Activated CD8-positive, alpha-beta T cell treated with anti-CD3 and anti-CD28 coated beads, Interleukin-2, amount 10 ng/mL, durations not matched to agents 7 days and 5 days (primary cell): ENCODE measurements at regions not wholly inside any gene's neighbourhood (a gene's known extent, or its start where the extent isn't known, plus 50 kb on each side); places are given as distances from the start of the nearest gene placed in this dataset.

Experiments used
- ATAC-seq: fragments of 150-1000 bp; cut with Tn5 transposase; one replicate; pipeline ENCODE4 v1.10.0; 2021; ENCODE audit warnings: moderate library complexity
- CTCF ChIA-PET: fragments of 350-600 bp; sonication (Branson Sonifier 250); formaldehyde crosslinking; loops from one replicate; lab custom pipeline; 2021; ENCODE audit warnings: antibody characterized with exemption; lab: Charles Lee
- POLR2A ChIA-PET: fragments of 350-600 bp; sonication (Branson Sonifier 250); formaldehyde crosslinking; loops from one replicate; lab custom pipeline; 2021; ENCODE audit warnings: antibody characterized with exemption; lab: Charles Lee
- DNase-seq: peaks from one replicate; pipeline ENCODE4 v3.0.0-alpha.2; 2020
- H3K27ac Mint-ChIP-seq: one replicate; pipeline ENCODE4 v1.8.0; 2021; ENCODE audit warnings: mild to moderate bottlenecking, mixed read lengths
- H3K27me3 Mint-ChIP-seq: one replicate; pipeline ENCODE4 v1.8.0; 2021; ENCODE audit warnings: low read depth, mixed read lengths
- H3K36me3 Mint-ChIP-seq: one replicate; pipeline ENCODE4 v1.8.0; 2021; ENCODE audit warnings: low read depth, mixed read lengths
- H3K4me1 Mint-ChIP-seq: one replicate; pipeline ENCODE4 v1.8.0; 2021; ENCODE audit warnings: low read depth, mixed read lengths
- H3K4me3 Mint-ChIP-seq: one replicate; pipeline ENCODE4 v1.8.0; 2021; ENCODE audit warnings: mild to moderate bottlenecking, mixed read lengths
- H3K9me3 Mint-ChIP-seq: one replicate; pipeline ENCODE4 v1.8.0; 2022; ENCODE audit warnings: mixed read lengths; ENCODE audit not compliant: insufficient read depth

- no peak overlapping the region for H3K27ac Mint-ChIP-seq
- H3K36me3 Mint-ChIP-seq: no peaks in the 10 kb centered on the region
- no peaks in the 10 kb centered on the region for H3K4me1 Mint-ChIP-seq
- no peaks in the 10 kb centered on the region for H3K27me3 Mint-ChIP-seq
- CTCF ChIA-PET: no interaction called here
- H3K4me3 Mint-ChIP-seq: no peak overlapping the region
- POLR2A ChIA-PET: no interaction called here
- ATAC-seq: no peak
- no peak for DNase-seq
- H3K9me3 Mint-ChIP-seq: peaks cover 14% of the 10 kb centered on the region
These were observed 506.0 kb downstream of the NXPH1 start for GRCh38 chr7:8939446-8939845.

GRCh38 chr7:8963722-8964121 is 530.3 kb downstream of the NXPH1 start:
- ATAC-seq: no peak
- no peaks in the 10 kb centered on the region for H3K36me3 Mint-ChIP-seq
- POLR2A ChIA-PET: no interaction called here
- no peak for DNase-seq
- peaks cover 17% of the 10 kb centered on the region for H3K9me3 Mint-ChIP-seq
- no peak overlapping the region for H3K4me3 Mint-ChIP-seq
- H3K4me1 Mint-ChIP-seq: no peaks in the 10 kb centered on the region
- no peak overlapping the region for H3K27ac Mint-ChIP-seq
- CTCF ChIA-PET: no interaction called here
- H3K27me3 Mint-ChIP-seq: no peaks in the 10 kb centered on the region

GRCh38 chr7:8965177-8965576 is 531.8 kb downstream of the NXPH1 start:
- H3K9me3 Mint-ChIP-seq: peaks cover 15% of the 10 kb centered on the region
- H3K4me3 Mint-ChIP-seq: no peak overlapping the region
- POLR2A ChIA-PET: no interaction called here
- H3K4me1 Mint-ChIP-seq: no peaks in the 10 kb centered on the region
- H3K36me3 Mint-ChIP-seq: no peaks in the 10 kb centered on the region
- ATAC-seq: no peak
- CTCF ChIA-PET: no interaction called here
- H3K27ac Mint-ChIP-seq: no peak overlapping the region
- H3K27me3 Mint-ChIP-seq: no peaks in the 10 kb centered on the region
- no peak for DNase-seq

GRCh38 chr7:8973601-8974000 is 540.2 kb downstream of the NXPH1 start:
- Mint-ChIP-seq H3K4me3 (no peak overlapping the region), H3K27me3 (no peaks in the 10 kb centered on the region), H3K4me1 (no peaks in the 10 kb centered on the region), H3K9me3 (peaks cover 9% of the 10 kb centered on the region), H3K36me3 (no peaks in the 10 kb centered on the region), H3K27ac (no peak overlapping the region)
- POLR2A ChIA-PET: no interaction called here
- ATAC-seq (no peak), DNase-seq (no peak)
- CTCF ChIA-PET: no interaction called here

- ATAC-seq: no peak
- no peak overlapping the region for H3K27ac Mint-ChIP-seq
- H3K4me1 Mint-ChIP-seq: no peaks in the 10 kb centered on the region
- no peak for DNase-seq
- H3K9me3 Mint-ChIP-seq: peaks cover 9% of the 10 kb centered on the region
- no peak overlapping the region for H3K4me3 Mint-ChIP-seq
- H3K27me3 Mint-ChIP-seq: no peaks in the 10 kb centered on the region
- POLR2A ChIA-PET: no interaction called here
- CTCF ChIA-PET: no interaction called here
- H3K36me3 Mint-ChIP-seq: no peaks in the 10 kb centered on the region
These were observed 542.3 kb downstream of the NXPH1 start for GRCh38 chr7:8975681-8976080.

GRCh38 chr7:8982338-8982992 is 549.1 kb downstream of the NXPH1 start:
- CTCF ChIA-PET: no interaction called here
- H3K27ac Mint-ChIP-seq: no peak overlapping the region
- H3K9me3 Mint-ChIP-seq: peaks cover 4% of the 10 kb centered on the region
- POLR2A ChIA-PET: no interaction called here
- ATAC-seq (no peak), DNase-seq (no peak)
- no peaks in the 10 kb centered on the region for H3K4me1 Mint-ChIP-seq
- H3K4me3 Mint-ChIP-seq: no peak overlapping the region
- no peaks in the 10 kb centered on the region for H3K36me3 Mint-ChIP-seq
- H3K27me3 Mint-ChIP-seq: no peaks in the 10 kb centered on the region

GRCh38 chr7:8985255-8985654 is 551.8 kb downstream of the NXPH1 start:
- H3K9me3 Mint-ChIP-seq: peaks cover 7% of the 10 kb centered on the region

GRCh38 chr7:8988267-8988666 is 554.9 kb downstream of the NXPH1 start:
- CTCF ChIA-PET: no interaction called here
- Mint-ChIP-seq H3K9me3 (peaks cover 5% of the 10 kb centered on the region), H3K27me3 (no peaks in the 10 kb centered on the region)

More at GRCh38 chr7:8985255-8985654, 551.8 kb downstream of the NXPH1 start:
- no peak for DNase-seq
- Mint-ChIP-seq H3K36me3 (no peaks in the 10 kb centered on the region), H3K4me1 (no peaks in the 10 kb centered on the region), H3K27ac (no peak overlapping the region), H3K27me3 (no peaks in the 10 kb centered on the region), H3K4me3 (no peak overlapping the region)
- POLR2A ChIA-PET: no interaction called here
- CTCF ChIA-PET: no interaction called here
- no peak for ATAC-seq

GRCh38 chr7:8991159-8991558 is 557.8 kb downstream of the NXPH1 start:
- ChIA-PET CTCF (no interaction called here), POLR2A (no interaction called here)
- Mint-ChIP-seq H3K27ac (no peak overlapping the region), H3K36me3 (no peaks in the 10 kb centered on the region), H3K27me3 (no peaks in the 10 kb centered on the region), H3K4me1 (no peaks in the 10 kb centered on the region), H3K9me3 (peaks cover 3% of the 10 kb centered on the region), H3K4me3 (no peak overlapping the region)
- ATAC-seq (no peak), DNase-seq (no peak)

More at GRCh38 chr7:8988267-8988666, 554.9 kb downstream of the NXPH1 start:
- Mint-ChIP-seq H3K36me3 (no peaks in the 10 kb centered on the region), H3K4me1 (no peaks in the 10 kb centered on the region), H3K27ac (no peak overlapping the region), H3K4me3 (no peak overlapping the region)
- DNase-seq (no peak), ATAC-seq (no peak)
- POLR2A ChIA-PET: no interaction called here

GRCh38 chr7:8998762-8999161 is 565.4 kb downstream of the NXPH1 start:
- Mint-ChIP-seq H3K4me3 (no peak overlapping the region), H3K27ac (no peak overlapping the region), H3K27me3 (no peaks in the 10 kb centered on the region), H3K36me3 (no peaks in the 10 kb centered on the region), H3K9me3 (peaks cover 9% of the 10 kb centered on the region), H3K4me1 (no peaks in the 10 kb centered on the region)
- DNase-seq (no peak), ATAC-seq (no peak)
- CTCF ChIA-PET: no interaction called here
- POLR2A ChIA-PET: no interaction called here

GRCh38 chr7:9013940-9014339 is 580.5 kb downstream of the NXPH1 start:
- Mint-ChIP-seq H3K27ac (no peak overlapping the region), H3K36me3 (no peaks in the 10 kb centered on the region), H3K4me3 (no peak overlapping the region), H3K9me3 (peaks cover 19% of the 10 kb centered on the region), H3K4me1 (no peaks in the 10 kb centered on the region), H3K27me3 (no peaks in the 10 kb centered on the region)
- ATAC-seq (no peak), DNase-seq (no peak)
- ChIA-PET CTCF (no interaction called here), POLR2A (no interaction called here)

GRCh38 chr7:9017286-9017685 is 583.9 kb downstream of the NXPH1 start:
- no peak for DNase-seq
- peaks cover 18% of the 10 kb centered on the region for H3K9me3 Mint-ChIP-seq
- ChIA-PET CTCF (no interaction called here), POLR2A (no interaction called here)
- no peaks in the 10 kb centered on the region for H3K4me1 Mint-ChIP-seq
- no peak for ATAC-seq
- no peak overlapping the region for H3K4me3 Mint-ChIP-seq
- H3K27ac Mint-ChIP-seq: no peak overlapping the region
- no peaks in the 10 kb centered on the region for H3K36me3 Mint-ChIP-seq
- H3K27me3 Mint-ChIP-seq: no peaks in the 10 kb centered on the region

GRCh38 chr7:9022456-9022855 is 589.0 kb downstream of the NXPH1 start:
- peaks cover 21% of the 10 kb centered on the region for H3K9me3 Mint-ChIP-seq
- CTCF ChIA-PET: no interaction called here
- no peaks in the 10 kb centered on the region for H3K27me3 Mint-ChIP-seq
- no peak for ATAC-seq
- H3K36me3 Mint-ChIP-seq: no peaks in the 10 kb centered on the region
- POLR2A ChIA-PET: no interaction called here
- H3K4me3 Mint-ChIP-seq: no peak overlapping the region
- no peak overlapping the region for H3K27ac Mint-ChIP-seq
- no peaks in the 10 kb centered on the region for H3K4me1 Mint-ChIP-seq
- no peak for DNase-seq
